GM18498 (cell line): ENCODE measurements at regions not wholly inside any gene's neighbourhood (a gene's known extent, or its start where the extent isn't known, plus 50 kb on each side); places are given as distances from the start of the nearest gene placed in this dataset.
"Not testable (repeated sequence)": the region's sequence is repeated elsewhere in the genome, so short reads cannot be mapped to it uniquely, and the experiment has no call there.

ENCODE experiments used
- ATAC-seq: cut with Tn5 transposase; IDR thresholded peaks from one replicate; pipeline ENCODE4 v1.9.1; 2021; ENCODE audit warnings: mild to moderate bottlenecking, moderate library complexity; ENCODE audit not compliant: unreplicated experiment

DNA sequence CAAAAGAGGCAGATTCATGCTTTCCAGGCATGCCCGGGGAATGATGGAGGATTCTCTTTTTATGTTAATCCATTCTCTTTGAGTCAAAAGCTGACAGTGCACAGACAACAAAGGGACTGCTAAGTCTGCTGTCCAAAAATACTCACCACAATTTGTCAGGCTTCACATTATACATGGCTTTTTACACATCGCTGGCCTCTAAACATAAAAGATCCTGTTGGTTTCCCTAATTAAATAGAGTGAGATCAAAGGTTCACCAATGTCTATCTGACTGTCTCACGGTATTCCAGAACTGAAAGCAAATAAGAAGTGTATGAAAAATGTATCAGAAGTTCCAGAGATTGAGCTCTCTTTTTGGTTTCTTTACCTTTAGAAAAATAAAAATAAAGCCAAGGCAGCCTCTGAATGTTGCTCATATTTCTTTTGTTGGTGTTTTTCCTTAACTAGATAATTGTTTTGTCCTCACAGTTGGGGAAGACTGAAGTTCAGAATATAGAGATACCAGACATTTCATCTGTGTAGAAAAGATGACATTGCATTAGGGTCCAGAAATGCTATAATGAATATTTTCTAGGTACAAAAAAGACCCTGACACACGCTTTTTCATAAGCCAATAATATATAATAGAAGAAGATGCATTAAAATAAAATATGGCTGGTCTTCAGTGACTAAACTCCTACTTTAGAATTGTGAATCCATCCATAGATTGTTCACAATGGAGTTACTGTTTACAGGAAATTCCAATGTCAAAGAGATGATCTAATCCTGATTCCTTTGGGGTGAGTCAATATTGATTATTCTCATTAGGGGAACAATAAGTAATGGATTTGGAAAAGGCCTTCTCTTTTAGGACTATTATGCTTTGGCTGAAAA lies 688.2 kb upstream of the CDH6 start:
- no peak for ATAC-seq

GRCh38 chr5:30502277-30502676 lies 691.2 kb upstream of the CDH6 start:
- no peak for ATAC-seq

DNA sequence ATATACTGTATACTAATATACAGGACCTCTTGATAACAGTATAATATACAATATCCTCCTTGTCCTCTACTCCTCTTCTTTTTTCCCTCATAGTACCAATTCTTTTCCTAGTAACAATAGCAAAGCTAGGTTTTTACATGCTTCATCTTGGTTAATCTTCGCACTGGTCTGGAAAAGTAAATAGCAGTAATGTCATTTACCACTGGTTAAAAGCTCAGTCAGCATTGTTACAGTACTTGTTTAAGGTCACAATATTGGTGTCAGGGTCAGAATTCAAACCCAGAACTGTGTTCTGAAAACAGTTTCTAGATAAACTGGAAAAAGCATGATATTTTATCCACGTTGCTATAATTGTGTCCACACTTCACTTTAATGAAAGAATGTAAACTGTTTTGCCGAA lies 692.4 kb upstream of the CDH6 start:
- no peak for ATAC-seq

GRCh38 chr5:30500513-30500912 lies 693.0 kb upstream of the CDH6 start:
- ATAC-seq, result no peak

DNA sequence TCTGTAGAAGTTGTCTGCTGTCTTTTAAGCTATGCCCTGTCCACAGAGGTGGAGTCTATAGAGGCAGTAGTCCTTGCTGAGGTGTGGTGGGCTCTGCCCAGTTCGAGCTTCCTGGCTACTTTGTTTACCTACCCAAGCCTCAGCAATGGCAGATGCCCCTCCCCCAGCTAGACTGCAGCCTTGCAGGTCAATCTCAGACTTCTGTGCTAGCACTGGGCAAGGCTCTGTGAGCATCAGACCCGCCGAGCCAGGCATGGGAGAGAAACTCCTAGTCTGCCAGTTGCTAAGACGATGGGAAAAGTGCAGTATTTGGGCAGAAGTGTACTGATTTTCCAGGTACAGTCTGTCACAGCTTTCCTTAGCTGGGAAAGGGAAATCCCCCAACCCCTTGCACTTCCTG lies 694.1 kb upstream of the CDH6 start:
- ATAC-seq, result no peak

DNA sequence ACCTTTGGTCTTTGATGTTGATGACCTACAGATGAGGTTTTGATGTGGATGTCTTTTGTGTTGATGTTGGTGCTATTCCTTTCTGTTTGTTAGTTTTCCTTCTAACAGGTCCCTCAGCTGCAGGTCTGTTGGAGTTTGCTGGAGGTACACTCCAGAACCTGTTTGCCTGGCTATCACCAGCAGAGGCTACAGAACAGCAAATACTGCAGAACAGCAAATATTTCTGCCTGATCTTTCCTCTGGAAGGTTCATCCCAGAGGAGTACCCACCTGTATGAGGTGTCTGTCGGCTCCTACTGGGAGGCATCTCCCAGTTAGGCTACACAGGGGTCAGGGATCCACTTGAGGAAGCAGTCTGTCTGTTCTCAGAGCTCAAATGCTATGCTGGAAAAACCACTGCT lies 694.5 kb upstream of the CDH6 start:
- no peak for ATAC-seq

DNA sequence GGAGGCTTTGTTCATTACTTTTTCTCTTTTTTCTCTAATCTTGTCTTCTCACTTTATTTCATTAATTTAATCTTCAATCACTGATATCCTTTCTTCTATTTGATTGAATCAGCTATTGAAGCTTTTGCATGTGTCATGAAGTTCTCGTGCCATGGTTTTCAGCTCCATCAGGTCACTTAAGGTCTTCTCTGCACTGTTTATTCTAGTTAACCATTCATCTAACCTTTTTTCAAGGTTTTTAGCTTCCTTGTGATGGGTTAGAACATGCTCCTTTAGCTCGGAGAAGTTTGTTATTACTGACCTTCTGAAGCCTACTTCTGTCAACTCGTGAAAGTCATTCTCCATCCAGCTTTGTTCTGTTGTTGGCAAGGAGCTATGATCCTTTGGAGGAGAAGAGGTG lies 695.0 kb upstream of the CDH6 start:
- ATAC-seq, result not testable (repeated sequence)

GRCh38 chr5:30494113-30494512 lies 699.4 kb upstream of the CDH6 start:
- not testable (repeated sequence) for ATAC-seq

DNA sequence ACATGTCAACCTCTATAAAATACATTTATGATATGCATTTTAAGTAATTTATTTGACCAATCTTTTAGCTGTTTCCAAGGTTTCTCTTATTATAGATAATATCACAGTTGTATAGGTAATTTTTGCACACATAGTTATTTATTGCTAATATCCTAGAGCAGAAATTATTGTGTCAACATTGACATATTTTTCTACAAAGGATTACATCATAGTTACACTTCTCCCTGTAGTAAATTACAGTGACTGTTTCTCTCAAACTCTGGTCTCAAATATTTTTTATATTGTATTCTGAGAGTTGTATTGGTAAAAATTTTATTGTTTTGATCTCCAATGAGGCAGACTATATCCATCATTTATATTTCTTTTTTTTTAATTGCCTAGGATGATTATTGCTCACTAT lies 714.4 kb upstream of the CDH6 start:
- ATAC-seq, result no peak

DNA sequence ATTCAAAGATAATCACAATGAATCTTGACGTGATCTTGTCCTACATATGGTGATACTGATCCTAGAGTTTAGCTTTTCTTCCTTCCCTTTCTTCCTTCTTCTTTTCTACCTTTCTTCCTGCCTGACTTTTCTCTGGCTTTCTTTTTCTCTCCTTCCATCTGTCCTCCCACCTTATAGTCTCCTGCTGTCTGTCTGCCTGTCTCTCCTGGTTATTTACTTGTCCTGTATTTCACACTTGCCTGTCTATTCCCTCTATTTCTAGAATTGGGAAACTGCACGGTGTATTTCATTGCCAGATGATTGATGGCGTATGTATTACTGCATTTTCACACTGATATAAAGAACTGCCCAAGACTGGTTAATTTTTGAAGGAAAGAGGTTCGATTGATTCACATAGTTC lies 718.1 kb upstream of the CDH6 start:
- no peak for ATAC-seq

DNA sequence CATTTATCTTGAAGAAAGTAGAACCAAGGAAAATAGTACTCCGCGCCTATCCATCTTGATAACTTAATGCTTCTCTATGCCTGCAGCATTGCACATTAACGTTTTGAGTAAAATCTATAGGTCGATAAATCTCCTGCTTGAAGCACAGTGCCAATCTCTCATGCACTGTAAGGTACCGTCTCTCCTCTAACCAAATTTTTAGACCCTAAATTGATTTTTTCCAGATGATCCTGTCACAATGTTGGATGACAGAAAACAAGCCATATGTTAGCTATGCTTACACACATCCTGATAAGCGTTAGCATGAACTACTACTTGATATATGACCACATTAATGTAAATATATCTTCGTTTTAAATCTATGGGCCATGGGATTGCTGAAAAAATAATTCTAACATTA lies 723.8 kb upstream of the CDH6 start:
- ATAC-seq, result no peak

DNA sequence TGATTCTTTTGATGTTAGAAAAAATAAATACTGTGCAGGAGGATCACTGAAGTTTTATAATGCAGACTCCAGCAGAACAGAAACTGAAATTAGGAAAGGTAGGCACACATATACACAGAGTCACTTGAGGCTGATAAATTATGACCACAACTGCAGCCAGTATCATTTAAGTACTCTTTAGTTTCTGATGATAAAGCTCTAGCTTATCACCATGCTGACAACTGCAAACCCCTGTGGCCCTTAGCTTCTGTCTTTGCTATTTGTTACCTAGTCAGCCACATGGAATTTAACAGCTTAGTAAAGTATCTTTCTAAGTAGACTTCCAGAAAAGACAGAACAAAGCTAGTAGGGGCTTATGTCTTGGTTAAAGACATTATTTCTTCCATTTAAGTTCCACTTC lies 734.8 kb upstream of the CDH6 start:
- ATAC-seq, result no peak

- not testable (repeated sequence) for ATAC-seq
These were observed 738.0 kb upstream of the CDH6 start for GRCh38 chr5:30455484-30455883.

DNA sequence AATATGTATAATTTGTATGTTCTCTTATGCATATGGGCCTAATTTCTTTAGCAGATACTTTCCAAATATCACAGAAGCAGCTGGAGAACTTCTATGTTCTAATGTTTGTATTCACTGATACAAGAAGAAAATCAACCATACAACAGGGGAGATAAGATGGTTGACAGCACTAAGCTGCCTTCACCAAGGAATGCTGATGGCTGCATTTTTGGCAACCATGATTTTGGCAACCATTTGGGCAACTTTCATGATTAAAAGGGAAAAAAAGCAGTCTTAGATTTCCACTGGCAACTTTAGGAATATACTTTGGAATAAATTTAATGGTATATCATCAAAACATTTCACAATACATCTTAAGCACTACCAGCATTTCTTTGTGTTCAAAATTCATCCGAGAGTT lies 740.3 kb upstream of the CDH6 start:
- no peak for ATAC-seq

DNA sequence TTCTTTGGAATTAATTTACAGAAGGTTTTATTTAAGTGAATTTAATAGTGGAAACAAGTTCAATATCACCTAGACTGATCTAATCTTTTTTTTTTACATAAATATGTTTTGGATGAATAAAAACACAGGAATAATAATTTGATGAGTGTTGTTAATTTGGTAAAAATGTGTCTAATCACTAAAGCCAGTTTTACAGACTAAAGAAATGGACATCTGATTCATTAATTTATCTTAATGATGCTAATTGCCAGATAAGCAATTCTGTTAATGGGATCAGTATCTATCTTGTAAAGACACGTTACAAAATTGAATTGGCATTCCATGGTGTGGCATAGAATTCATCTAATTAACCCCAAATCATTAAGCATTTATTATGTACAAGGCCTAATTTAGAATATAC lies 743.3 kb upstream of the CDH6 start:
- no peak for ATAC-seq

GRCh38 chr5:30447431-30447830 lies 746.1 kb upstream of the CDH6 start:
- ATAC-seq, result no peak

DNA sequence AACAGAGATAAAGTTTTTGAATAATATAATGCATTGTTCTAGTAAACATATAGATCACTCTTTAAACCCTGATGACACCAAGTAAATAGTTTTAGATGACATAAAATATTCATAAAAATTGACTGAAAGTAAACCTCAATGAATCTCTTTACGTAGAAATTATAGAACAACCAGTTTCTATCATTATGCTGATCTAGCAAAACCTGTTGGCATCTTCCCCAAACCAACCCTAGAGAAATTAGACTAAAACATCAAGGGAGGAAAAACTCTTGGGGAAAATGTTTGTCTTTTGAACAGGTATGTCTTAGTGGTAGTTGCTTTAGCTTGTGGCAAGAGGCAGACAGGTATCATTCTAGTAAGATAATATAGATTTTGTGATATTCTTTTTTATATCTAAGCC lies 747.0 kb upstream of the CDH6 start:
- ATAC-seq, result no peak

DNA sequence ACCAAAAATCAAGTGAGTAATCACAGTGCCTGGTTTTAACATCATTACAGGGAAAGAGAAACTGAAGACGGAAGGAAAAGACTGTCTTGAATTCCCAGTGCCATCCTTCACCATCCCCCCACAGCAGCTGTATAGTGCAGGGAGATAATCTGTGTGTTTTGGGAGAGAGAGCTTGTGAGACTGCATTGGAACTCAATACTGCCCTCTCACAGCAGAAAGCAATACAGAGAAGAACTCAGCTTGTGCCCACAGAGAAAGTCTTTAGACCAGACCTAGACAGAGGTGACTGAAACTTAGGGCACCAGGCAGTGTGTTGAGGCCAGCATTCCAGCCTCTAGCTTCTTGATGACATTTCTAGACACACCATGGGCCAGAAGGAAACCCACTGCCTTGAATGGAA lies 754.7 kb upstream of the CDH6 start:
- ATAC-seq, result no peak

DNA sequence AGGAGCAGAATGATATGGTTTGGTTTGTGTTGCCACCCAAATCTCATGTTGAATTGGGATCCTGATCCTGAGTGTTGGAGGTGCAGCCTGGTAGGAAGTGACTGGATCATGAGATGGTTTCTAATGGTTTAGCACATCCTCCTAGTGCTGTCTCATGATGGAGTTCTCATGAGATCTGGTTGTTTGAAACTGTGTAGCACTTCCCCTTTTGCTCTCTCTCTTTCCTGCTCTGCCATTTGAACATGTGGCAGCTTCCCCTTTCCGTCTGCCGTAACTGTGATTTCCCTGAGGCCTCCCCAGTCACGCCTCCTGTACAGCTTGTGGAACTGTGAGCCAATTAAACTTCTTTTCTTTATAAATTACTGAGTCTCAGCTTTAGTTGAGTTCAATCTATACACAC lies 756.8 kb upstream of the CDH6 start:
- no peak for ATAC-seq

- ATAC-seq, result not testable (repeated sequence)
These were observed 764.5 kb upstream of the CDH6 start for GRCh38 chr5:30428866-30429407.

DNA sequence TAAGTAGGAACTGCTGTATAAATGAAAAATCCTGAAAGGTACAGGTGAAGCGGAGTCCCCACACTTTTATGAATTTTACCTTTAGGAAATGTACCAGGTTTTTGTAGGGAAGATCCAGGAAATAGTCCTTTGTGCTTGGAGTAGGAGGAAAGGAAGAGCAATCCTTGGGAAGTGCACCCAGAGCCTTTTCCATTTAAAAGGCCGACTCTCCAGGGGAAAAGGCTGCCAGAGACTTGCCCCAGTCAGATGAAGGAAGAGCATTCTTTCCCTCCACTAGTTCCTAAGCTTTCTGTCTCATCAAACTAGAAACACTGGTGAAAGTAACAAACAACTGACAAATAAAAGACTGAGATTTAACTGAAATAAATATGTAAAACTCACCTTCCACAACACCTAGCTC lies 779.4 kb upstream of the CDH6 start:
- no peak for ATAC-seq

DNA sequence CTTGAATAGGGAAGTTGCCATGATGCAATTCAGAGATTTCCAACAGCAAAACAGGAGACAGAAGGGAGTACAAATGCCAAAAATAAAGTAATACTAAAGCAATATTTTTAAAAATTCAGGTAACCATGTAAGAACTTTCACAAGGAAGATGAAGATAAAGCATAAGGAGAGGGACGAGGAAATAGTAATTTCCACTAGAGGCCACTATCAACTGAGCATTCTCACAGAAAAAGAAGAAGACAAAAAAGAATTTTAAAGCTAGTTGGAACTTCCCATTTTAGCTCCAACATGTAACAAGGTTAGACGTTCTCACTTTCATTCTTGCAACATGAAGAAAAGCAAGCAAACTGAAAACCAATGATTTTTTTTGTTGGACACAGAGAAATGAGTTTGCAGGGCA lies 779.9 kb upstream of the CDH6 start:
- ATAC-seq, result no peak

- ATAC-seq, result no peak
These were observed 787.7 kb upstream of the CDH6 start for GRCh38 chr5:30405821-30406220.
